Nephron (organoid): ENCODE measurements at regions not wholly inside any gene's neighbourhood (a gene's known extent, or its start where the extent isn't known, plus 50 kb on each side); places are given as distances from the start of the nearest gene placed in this dataset.
A peak's percentile ranks its signal among the peaks of the same experiment; 100 is the strongest.

Experiments
- H3K27ac Mint-ChIP-seq, 3 experiments: 2 replicates each; pipeline ENCODE4 v1.8.0; 2020; ENCODE audit warnings: mixed read lengths in 3 of 3, mild to moderate bottlenecking in 2 of 3, moderate library complexity in 1 of 3
- H3K27me3 Mint-ChIP-seq: 2 replicates; pipeline ENCODE4 v1.8.0; 2021; ENCODE audit warnings: low read depth, mild to moderate bottlenecking, moderate library complexity, mixed read lengths
- H3K36me3 Mint-ChIP-seq: 2 replicates; pipeline ENCODE4 v1.8.0; 2020; ENCODE audit warnings: low read depth, mixed read lengths
- H3K4me1 Mint-ChIP-seq: 2 replicates; pipeline ENCODE4 v1.8.0; 2020; ENCODE audit warnings: mixed read lengths
- H3K4me3 Mint-ChIP-seq, 3 experiments: 2 replicates each; pipeline ENCODE4 v1.8.0; 2020; ENCODE audit warnings: mild to moderate bottlenecking in 3 of 3, mixed read lengths in 3 of 3, moderate library complexity in 2 of 3
- H3K9me3 Mint-ChIP-seq: 2 replicates; pipeline ENCODE4 v1.8.0; 2020; ENCODE audit warnings: mixed read lengths
- TF ChIP-seq, protein P1 (sequence below), 3 experiments: fragments of 200-600 bp; sonication (generic); IDR thresholded peaks; one replicate each; pipeline ENCODE4 v1.5.0; 2021; ENCODE audit warnings: antibody characterized with exemption in 3 of 3; ENCODE audit not compliant: unreplicated experiment in 3 of 3

- Mint-ChIP-seq H3K4me1 (no peaks in the 10 kb centered on the region), H3K4me3 (no peak overlapping the region), H3K27me3 (peaks cover 4% of the 10 kb centered on the region), H3K27ac (no peak overlapping the region), H3K9me3 (peaks cover 11% of the 10 kb centered on the region), H3K36me3 (no peaks in the 10 kb centered on the region)
- TF ChIP-seq, protein P1, sequence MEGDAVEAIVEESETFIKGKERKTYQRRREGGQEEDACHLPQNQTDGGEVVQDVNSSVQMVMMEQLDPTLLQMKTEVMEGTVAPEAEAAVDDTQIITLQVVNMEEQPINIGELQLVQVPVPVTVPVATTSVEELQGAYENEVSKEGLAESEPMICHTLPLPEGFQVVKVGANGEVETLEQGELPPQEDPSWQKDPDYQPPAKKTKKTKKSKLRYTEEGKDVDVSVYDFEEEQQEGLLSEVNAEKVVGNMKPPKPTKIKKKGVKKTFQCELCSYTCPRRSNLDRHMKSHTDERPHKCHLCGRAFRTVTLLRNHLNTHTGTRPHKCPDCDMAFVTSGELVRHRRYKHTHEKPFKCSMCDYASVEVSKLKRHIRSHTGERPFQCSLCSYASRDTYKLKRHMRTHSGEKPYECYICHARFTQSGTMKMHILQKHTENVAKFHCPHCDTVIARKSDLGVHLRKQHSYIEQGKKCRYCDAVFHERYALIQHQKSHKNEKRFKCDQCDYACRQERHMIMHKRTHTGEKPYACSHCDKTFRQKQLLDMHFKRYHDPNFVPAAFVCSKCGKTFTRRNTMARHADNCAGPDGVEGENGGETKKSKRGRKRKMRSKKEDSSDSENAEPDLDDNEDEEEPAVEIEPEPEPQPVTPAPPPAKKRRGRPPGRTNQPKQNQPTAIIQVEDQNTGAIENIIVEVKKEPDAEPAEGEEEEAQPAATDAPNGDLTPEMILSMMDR (IDR thresholded peaks at IDR 0.05; ENCODE audit: unreplicated experiment in 3 of 3), result no peak
Measured at GRCh38 chr9:34823778-34824177, 113.8 kb upstream of the CCL21 start.

GRCh38 chr9:34810187-34810524 lies 100.2 kb upstream of the CCL21 start:
- H3K4me1 Mint-ChIP-seq, result no peaks in the 10 kb centered on the region
- peaks cover 25% of the 10 kb centered on the region for H3K9me3 Mint-ChIP-seq
- H3K36me3 Mint-ChIP-seq, result no peaks in the 10 kb centered on the region
- TF ChIP-seq, protein P1 (IDR thresholded peaks at IDR 0.05; ENCODE audit: unreplicated experiment in 3 of 3), result no peak
- no peak overlapping the region for H3K4me3 Mint-ChIP-seq
- H3K27me3 Mint-ChIP-seq, result peaks cover 42% of the 10 kb centered on the region
- H3K27ac Mint-ChIP-seq, result no peak overlapping the region

- Mint-ChIP-seq H3K4me3 (peak overlapping the region; percentile 47 to 71 (median 69)), H3K9me3 (peaks cover 26% of the 10 kb centered on the region), H3K36me3 (no peaks in the 10 kb centered on the region), H3K27me3 (peaks cover 42% of the 10 kb centered on the region), H3K27ac (no peak overlapping the region), H3K4me1 (no peaks in the 10 kb centered on the region)
- TF ChIP-seq, protein P1 (IDR thresholded peaks at IDR 0.05; ENCODE audit: unreplicated experiment in 3 of 3), result peak; percentile 8 to 31 (median 29)
Measured at GRCh38 chr9:34809504-34810186, 99.7 kb upstream of the CCL21 start.

- TF ChIP-seq, protein P1 (IDR thresholded peaks at IDR 0.05; ENCODE audit: unreplicated experiment in 3 of 3), result no peak
- Mint-ChIP-seq H3K27me3 (peaks cover 7% of the 10 kb centered on the region), H3K27ac (no peak overlapping the region), H3K36me3 (no peaks in the 10 kb centered on the region), H3K9me3 (peaks cover 18% of the 10 kb centered on the region), H3K4me3 (no peak overlapping the region), H3K4me1 (no peaks in the 10 kb centered on the region)
Measured at GRCh38 chr9:34802916-34803315, 93.0 kb upstream of the CCL21 start.

- Mint-ChIP-seq H3K27ac (no peak overlapping the region), H3K36me3 (no peaks in the 10 kb centered on the region), H3K27me3 (peaks cover 9% of the 10 kb centered on the region), H3K4me1 (no peaks in the 10 kb centered on the region), H3K9me3 (peaks cover 3% of the 10 kb centered on the region), H3K4me3 (no peak overlapping the region)
- TF ChIP-seq, protein P1 (IDR thresholded peaks at IDR 0.05; ENCODE audit: unreplicated experiment in 3 of 3), result no peak
Measured at GRCh38 chr9:34797367-34797766, 87.4 kb upstream of the CCL21 start.

DNA sequence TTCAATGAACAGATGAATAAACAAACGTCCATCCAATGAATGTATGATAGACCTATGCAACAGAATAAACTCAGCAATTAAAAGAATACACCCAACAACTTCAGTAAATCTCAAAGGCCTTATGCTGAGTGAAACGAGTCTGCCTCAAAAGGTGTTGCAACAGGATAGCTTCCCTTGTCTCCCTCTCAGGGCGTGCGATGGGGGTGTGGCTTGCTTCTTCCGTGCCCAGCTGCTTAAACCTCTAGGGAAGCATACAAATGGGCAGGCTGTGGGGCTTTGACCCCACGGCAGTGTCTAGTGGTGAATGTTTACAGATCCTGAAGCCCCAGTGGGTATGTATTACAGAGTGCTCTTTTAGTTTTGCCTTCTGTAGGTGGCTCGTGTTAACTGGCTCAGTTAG lies 87.0 kb upstream of the CCL21 start:
- TF ChIP-seq, protein P1 (IDR thresholded peaks at IDR 0.05; ENCODE audit: unreplicated experiment in 3 of 3), result no peak
- Mint-ChIP-seq H3K4me3 (no peak overlapping the region), H3K9me3 (no peaks in the 10 kb centered on the region), H3K36me3 (no peaks in the 10 kb centered on the region), H3K4me1 (no peaks in the 10 kb centered on the region), H3K27me3 (peaks cover 9% of the 10 kb centered on the region), H3K27ac (no peak overlapping the region)
